Astrocyte (in vitro differentiated cells and primary cell): ENCODE measurements at regions not wholly inside any gene's neighbourhood (a gene's known extent, or its start where the extent isn't known, plus 50 kb on each side); places are given as distances from the start of the nearest gene placed in this dataset.

ENCODE experiments used
- DNase-seq: peaks from one replicate; pipeline ENCODE4 v3.0.0-alpha.2; 2010; ENCODE audit warnings: low read depth
- FAIRE-seq: peaks from 2 replicates; lab custom pipeline; 2011; peaks lifted over from hg19 to GRCh38; lab: Jason Lieb, UNC
- H2AFZ ChIP-seq: 2 replicates; pipeline ENCODE4 v1.6.0; 2012; ENCODE audit warnings: low read depth, low read length, inconsistent platforms
- H3K27ac ChIP-seq: 2 replicates; pipeline ENCODE4 v1.5.1; 2011; ENCODE audit warnings: low read depth, low read length, inconsistent platforms
- H3K27me3 ChIP-seq: 2 replicates; pipeline ENCODE4 v1.6.0; 2011; ENCODE audit warnings: low read length, inconsistent platforms; ENCODE audit not compliant: insufficient read depth
- H3K36me3 ChIP-seq: 2 replicates; pipeline ENCODE4 v1.5.1; 2011; ENCODE audit warnings: low read length, inconsistent platforms; ENCODE audit not compliant: insufficient read depth
- H3K4me1 ChIP-seq: 2 replicates; pipeline ENCODE4 v1.5.1; 2011; ENCODE audit warnings: low read length, inconsistent platforms; ENCODE audit not compliant: insufficient read depth
- H3K4me2 ChIP-seq: 2 replicates; pipeline ENCODE4 v1.6.0; 2012; ENCODE audit warnings: low read length, inconsistent platforms
- H3K4me3 ChIP-seq: 2 replicates; pipeline ENCODE4 v1.5.1; 2011; ENCODE audit warnings: low read depth, mild to moderate bottlenecking, low read length, inconsistent platforms; ENCODE audit not compliant: insufficient read depth
- H3K79me2 ChIP-seq: 2 replicates; pipeline ENCODE4 v1.6.0; 2012; ENCODE audit warnings: mild to moderate bottlenecking, low read length, inconsistent platforms; ENCODE audit not compliant: insufficient read depth
- H3K9ac ChIP-seq: 2 replicates; pipeline ENCODE4 v1.6.0; 2012; ENCODE audit warnings: mild to moderate bottlenecking, low read length, inconsistent platforms
- H3K9me3 ChIP-seq: 2 replicates; pipeline ENCODE4 v1.5.1; 2012; ENCODE audit warnings: low read depth, mild to moderate bottlenecking, low read length, inconsistent platforms; ENCODE audit not compliant: insufficient read depth
- H4K20me1 ChIP-seq: 2 replicates; pipeline ENCODE4 v1.6.0; 2012; ENCODE audit warnings: low read length, inconsistent platforms; ENCODE audit not compliant: insufficient read depth
- H3K27ac Mint-ChIP-seq: one replicate; pipeline ENCODE4 v1.8.0; 2021; ENCODE audit warnings: mild to moderate bottlenecking, mixed read lengths; ENCODE audit not compliant: unreplicated experiment
- H3K27me3 Mint-ChIP-seq: one replicate; pipeline ENCODE4 v1.8.0; 2021; ENCODE audit warnings: low read depth, mixed read lengths; ENCODE audit not compliant: unreplicated experiment
- H3K36me3 Mint-ChIP-seq: one replicate; pipeline ENCODE4 v1.8.0; 2021; ENCODE audit warnings: low read depth, mixed read lengths; ENCODE audit not compliant: unreplicated experiment
- H3K4me1 Mint-ChIP-seq: one replicate; pipeline ENCODE4 v1.8.0; 2021; ENCODE audit warnings: low read depth, mixed read lengths; ENCODE audit not compliant: unreplicated experiment
- H3K4me3 Mint-ChIP-seq: one replicate; pipeline ENCODE4 v1.8.0; 2021; ENCODE audit warnings: mild to moderate bottlenecking, moderate library complexity, mixed read lengths; ENCODE audit not compliant: unreplicated experiment
- H3K9me3 Mint-ChIP-seq: one replicate; pipeline ENCODE4 v1.8.0; 2021; ENCODE audit warnings: mild to moderate bottlenecking, mixed read lengths; ENCODE audit not compliant: unreplicated experiment
- CTCF ChIP-seq: IDR thresholded peaks from 2 replicates; pipeline ENCODE4 v1.5.1; 2011; ENCODE audit warnings: low read depth, mild to moderate bottlenecking, inconsistent platforms, low read length, moderate library complexity; ENCODE audit not compliant: insufficient read depth
- EZH2 ChIP-seq: IDR thresholded peaks from 2 replicates; pipeline ENCODE4 v1.6.1; 2012; ENCODE audit warnings: mild to moderate bottlenecking, low read length, inconsistent platforms; ENCODE audit not compliant: insufficient read depth

- Histone ChIP-seq H3K4me2 (no peak overlapping the region), H2AFZ (no peak overlapping the region), H3K79me2 (no peaks in the 10 kb centered on the region), H3K27ac (no peak overlapping the region), H3K36me3 (no peaks in the 10 kb centered on the region), H3K27me3 (no peaks in the 10 kb centered on the region), H3K9me3 (no peaks in the 10 kb centered on the region), H4K20me1 (no peaks in the 10 kb centered on the region), H3K4me3 (no peak overlapping the region), H3K4me1 (no peaks in the 10 kb centered on the region), H3K9ac (no peak overlapping the region)
- H3K27ac Mint-ChIP-seq, result no peak overlapping the region
- H3K36me3 Mint-ChIP-seq, result no peaks in the 10 kb centered on the region
- no peak overlapping the region for H3K4me3 Mint-ChIP-seq
- no peaks in the 10 kb centered on the region for H3K4me1 Mint-ChIP-seq
- H3K27me3 Mint-ChIP-seq, result no peaks in the 10 kb centered on the region
- DNase-seq, result no peak
- TF ChIP-seq EZH2, result no peak
- TF ChIP-seq CTCF, result no peak
- no peak for FAIRE-seq
- no peaks in the 10 kb centered on the region for H3K9me3 Mint-ChIP-seq
Measured at GRCh38 chr5:165914456-165914855, 2377.0 kb upstream of the WWC1 start.

GRCh38 chr5:165919196-165919595 is 2372.2 kb upstream of the WWC1 start:
- DNase-seq (no peak), FAIRE-seq (no peak)
- Histone ChIP-seq H3K79me2 (no peaks in the 10 kb centered on the region), H3K4me3 (no peak overlapping the region), H3K4me2 (no peak overlapping the region), H4K20me1 (no peaks in the 10 kb centered on the region), H3K27me3 (no peaks in the 10 kb centered on the region), H3K9me3 (no peaks in the 10 kb centered on the region), H3K9ac (no peak overlapping the region), H2AFZ (no peak overlapping the region), H3K36me3 (no peaks in the 10 kb centered on the region), H3K4me1 (no peaks in the 10 kb centered on the region), H3K27ac (no peak overlapping the region)
- no peak overlapping the region for H3K4me3 Mint-ChIP-seq
- H3K27ac Mint-ChIP-seq, result no peak overlapping the region
- no peaks in the 10 kb centered on the region for H3K36me3 Mint-ChIP-seq
- TF ChIP-seq EZH2 (no peak), CTCF (no peak)
- H3K27me3 Mint-ChIP-seq, result no peaks in the 10 kb centered on the region
- no peaks in the 10 kb centered on the region for H3K4me1 Mint-ChIP-seq
- H3K9me3 Mint-ChIP-seq, result no peaks in the 10 kb centered on the region

DNA sequence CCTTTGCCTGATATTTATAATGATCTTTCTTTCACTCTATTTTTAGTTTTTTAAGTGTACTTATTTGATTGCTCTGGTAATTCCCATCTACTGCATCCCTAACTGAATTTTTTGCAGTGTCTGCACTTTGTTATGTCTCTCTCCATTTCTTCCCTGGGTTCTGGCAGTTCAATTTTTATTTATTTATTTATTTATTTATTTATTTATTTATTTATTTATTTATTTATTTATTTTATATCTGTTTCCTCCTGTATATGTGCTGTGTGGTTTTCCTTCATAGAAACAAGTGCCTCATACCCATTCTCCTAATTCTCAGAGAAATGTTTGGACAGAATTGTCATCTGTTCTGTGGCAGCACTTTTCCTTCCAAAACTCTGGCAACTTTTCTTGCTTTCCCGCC is 2370.8 kb upstream of the WWC1 start:
- Mint-ChIP-seq H3K27ac (no peak overlapping the region), H3K9me3 (no peaks in the 10 kb centered on the region), H3K4me3 (no peak overlapping the region), H3K36me3 (no peaks in the 10 kb centered on the region), H3K4me1 (no peaks in the 10 kb centered on the region), H3K27me3 (no peaks in the 10 kb centered on the region)
- no peaks in the 10 kb centered on the region for H3K9me3 ChIP-seq
- H4K20me1 ChIP-seq, result no peaks in the 10 kb centered on the region
- no peak overlapping the region for H3K4me2 ChIP-seq
- no peak overlapping the region for H3K4me3 ChIP-seq
- no peaks in the 10 kb centered on the region for H3K36me3 ChIP-seq
- H3K9ac ChIP-seq, result no peak overlapping the region
- no peaks in the 10 kb centered on the region for H3K27me3 ChIP-seq
- FAIRE-seq (no peak), DNase-seq (no peak)
- H2AFZ ChIP-seq, result no peak overlapping the region
- H3K79me2 ChIP-seq, result no peaks in the 10 kb centered on the region
- TF ChIP-seq CTCF (no peak), EZH2 (no peak)
- no peak overlapping the region for H3K27ac ChIP-seq
- no peaks in the 10 kb centered on the region for H3K4me1 ChIP-seq
